Type B pancreatic cell (in vitro differentiated cells): ENCODE measurements at regions not wholly inside any gene's neighbourhood (a gene's known extent, or its start where the extent isn't known, plus 50 kb on each side); places are given as distances from the start of the nearest gene placed in this dataset.

ENCODE experiments used
- DNase-seq: peaks from one replicate; pipeline ENCODE4 v3.0.0; 2021; ENCODE audit warnings: mixed read lengths; ENCODE audit not compliant: unreplicated experiment; ENCODE audit errors: extremely low spot score
- H3K27ac Mint-ChIP-seq: 2 replicates; pipeline ENCODE4 v1.8.0; 2021; ENCODE audit warnings: mild to moderate bottlenecking, mixed read lengths
- H3K27me3 Mint-ChIP-seq: 2 replicates; pipeline ENCODE4 v1.8.0; 2021; ENCODE audit warnings: mixed read lengths
- H3K36me3 Mint-ChIP-seq: 2 replicates; pipeline ENCODE4 v1.8.0; 2021; ENCODE audit warnings: mixed read lengths
- H3K4me1 Mint-ChIP-seq: one replicate; pipeline ENCODE4 v1.8.0; 2021; ENCODE audit warnings: mixed read lengths; ENCODE audit not compliant: unreplicated experiment
- H3K4me3 Mint-ChIP-seq: 2 replicates; pipeline ENCODE4 v1.8.0; 2021; ENCODE audit warnings: mild to moderate bottlenecking, mixed read lengths
- H3K9me3 Mint-ChIP-seq: 2 replicates; pipeline ENCODE4 v1.8.0; 2021; ENCODE audit warnings: mixed read lengths
- TF ChIP-seq, protein P1 (sequence below): fragments of 200-600 bp; sonication (generic); conservative IDR thresholded peaks from 2 replicates; pipeline ENCODE4 v1.5.0; 2021; ENCODE audit warnings: antibody characterized with exemption, mild to moderate bottlenecking

DNA sequence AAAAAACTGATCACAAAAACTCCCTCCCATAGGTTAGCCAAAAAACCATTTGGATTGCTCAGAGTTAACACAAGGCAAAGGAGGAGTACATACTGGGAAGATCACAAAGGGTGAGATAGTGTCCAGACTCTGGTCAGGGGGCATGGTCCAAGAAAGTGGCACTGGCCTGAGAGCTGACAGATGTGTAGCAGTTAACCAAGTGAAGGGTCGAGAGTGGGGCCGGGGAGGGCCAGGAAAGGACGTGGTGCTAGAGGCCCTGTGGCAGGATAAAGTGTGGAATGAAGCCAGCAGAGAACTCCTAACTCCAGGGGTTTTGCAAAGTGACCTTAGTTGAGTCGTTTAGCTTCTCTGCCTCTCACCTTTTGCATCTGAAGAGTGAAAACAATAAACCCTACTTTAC, 290.5 kb downstream of the FOXA2 start:
- no peak overlapping the region for H3K27ac Mint-ChIP-seq
- TF ChIP-seq, protein P1, sequence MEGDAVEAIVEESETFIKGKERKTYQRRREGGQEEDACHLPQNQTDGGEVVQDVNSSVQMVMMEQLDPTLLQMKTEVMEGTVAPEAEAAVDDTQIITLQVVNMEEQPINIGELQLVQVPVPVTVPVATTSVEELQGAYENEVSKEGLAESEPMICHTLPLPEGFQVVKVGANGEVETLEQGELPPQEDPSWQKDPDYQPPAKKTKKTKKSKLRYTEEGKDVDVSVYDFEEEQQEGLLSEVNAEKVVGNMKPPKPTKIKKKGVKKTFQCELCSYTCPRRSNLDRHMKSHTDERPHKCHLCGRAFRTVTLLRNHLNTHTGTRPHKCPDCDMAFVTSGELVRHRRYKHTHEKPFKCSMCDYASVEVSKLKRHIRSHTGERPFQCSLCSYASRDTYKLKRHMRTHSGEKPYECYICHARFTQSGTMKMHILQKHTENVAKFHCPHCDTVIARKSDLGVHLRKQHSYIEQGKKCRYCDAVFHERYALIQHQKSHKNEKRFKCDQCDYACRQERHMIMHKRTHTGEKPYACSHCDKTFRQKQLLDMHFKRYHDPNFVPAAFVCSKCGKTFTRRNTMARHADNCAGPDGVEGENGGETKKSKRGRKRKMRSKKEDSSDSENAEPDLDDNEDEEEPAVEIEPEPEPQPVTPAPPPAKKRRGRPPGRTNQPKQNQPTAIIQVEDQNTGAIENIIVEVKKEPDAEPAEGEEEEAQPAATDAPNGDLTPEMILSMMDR = no peak
- peaks cover 46% of the 10 kb centered on the region for H3K27me3 Mint-ChIP-seq
- H3K9me3 Mint-ChIP-seq = peaks cover 7% of the 10 kb centered on the region
- no peak for DNase-seq
- no peak overlapping the region for H3K4me3 Mint-ChIP-seq
- no peaks in the 10 kb centered on the region for H3K4me1 Mint-ChIP-seq
- H3K36me3 Mint-ChIP-seq = no peaks in the 10 kb centered on the region

DNA sequence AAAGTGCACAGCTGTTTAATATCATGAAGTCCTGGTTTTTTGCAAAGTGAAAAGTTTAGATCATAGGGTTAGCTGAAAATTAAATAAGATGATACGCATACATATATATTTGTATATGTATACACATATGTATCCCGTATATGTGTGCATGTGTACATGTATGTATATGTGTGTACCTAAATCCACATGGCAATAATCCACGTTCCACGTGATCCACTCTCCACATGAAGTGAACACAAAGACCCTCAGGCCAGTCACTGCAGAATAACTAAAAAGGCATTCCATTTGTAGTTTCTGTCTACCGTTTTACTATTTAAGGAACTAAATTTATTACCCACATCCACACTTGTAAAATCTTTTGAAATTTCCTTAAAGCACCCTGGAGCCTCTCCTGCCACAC, 294.9 kb downstream of the FOXA2 start:
- DNase-seq = no peak
- Mint-ChIP-seq H3K27me3 (peaks cover 43% of the 10 kb centered on the region), H3K4me1 (no peaks in the 10 kb centered on the region), H3K9me3 (peaks cover 4% of the 10 kb centered on the region), H3K36me3 (no peaks in the 10 kb centered on the region), H3K4me3 (no peak overlapping the region), H3K27ac (peak overlapping the region; percentile 81)
- TF ChIP-seq, protein P1 = no peak

DNA sequence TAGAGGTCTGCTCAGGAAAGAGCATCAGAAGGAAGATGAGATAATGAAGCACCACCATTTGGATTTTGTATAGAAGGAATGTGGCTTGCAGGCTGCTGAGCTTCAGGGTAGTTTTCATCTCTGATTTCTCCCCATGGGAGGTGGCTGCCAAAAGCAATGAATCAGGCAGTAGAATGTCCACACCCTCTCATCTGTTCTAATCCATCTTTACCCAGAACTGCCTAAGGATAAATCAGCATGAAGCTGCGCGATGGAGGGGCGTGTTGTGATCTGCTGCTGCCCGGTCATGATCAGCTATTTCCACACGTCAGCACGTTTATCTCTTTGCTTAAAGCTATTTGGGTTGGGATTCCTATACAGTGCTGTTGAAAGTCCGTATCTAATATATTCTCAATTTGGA, 295.4 kb downstream of the FOXA2 start:
- no peak overlapping the region for H3K4me3 Mint-ChIP-seq
- peaks cover 44% of the 10 kb centered on the region for H3K27me3 Mint-ChIP-seq
- TF ChIP-seq, protein P1 = no peak
- no peaks in the 10 kb centered on the region for H3K36me3 Mint-ChIP-seq
- H3K9me3 Mint-ChIP-seq = peaks cover 4% of the 10 kb centered on the region
- H3K27ac Mint-ChIP-seq = peak overlapping the region; percentile 81
- no peak for DNase-seq
- no peaks in the 10 kb centered on the region for H3K4me1 Mint-ChIP-seq

DNA sequence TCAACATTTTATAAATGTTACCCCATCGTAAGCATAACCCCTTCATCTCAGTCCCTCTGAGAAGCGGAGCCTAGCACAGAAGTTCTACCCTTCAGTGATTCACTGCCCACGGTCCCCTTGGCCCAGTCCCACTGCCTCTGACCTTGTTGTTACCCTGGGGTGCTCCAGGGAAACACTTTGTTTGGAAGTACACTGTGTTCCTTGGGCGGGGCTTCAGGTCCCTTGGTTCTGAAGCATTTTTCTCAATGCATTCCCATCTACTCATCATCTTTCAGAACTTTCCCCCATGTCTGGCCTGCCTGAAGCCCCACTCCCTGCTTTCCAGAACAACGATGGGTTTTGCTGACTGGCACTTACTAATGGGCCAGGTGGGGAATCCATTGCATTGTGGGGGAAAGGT, 296.2 kb downstream of the FOXA2 start:
- H3K27me3 Mint-ChIP-seq = peaks cover 41% of the 10 kb centered on the region

DNA sequence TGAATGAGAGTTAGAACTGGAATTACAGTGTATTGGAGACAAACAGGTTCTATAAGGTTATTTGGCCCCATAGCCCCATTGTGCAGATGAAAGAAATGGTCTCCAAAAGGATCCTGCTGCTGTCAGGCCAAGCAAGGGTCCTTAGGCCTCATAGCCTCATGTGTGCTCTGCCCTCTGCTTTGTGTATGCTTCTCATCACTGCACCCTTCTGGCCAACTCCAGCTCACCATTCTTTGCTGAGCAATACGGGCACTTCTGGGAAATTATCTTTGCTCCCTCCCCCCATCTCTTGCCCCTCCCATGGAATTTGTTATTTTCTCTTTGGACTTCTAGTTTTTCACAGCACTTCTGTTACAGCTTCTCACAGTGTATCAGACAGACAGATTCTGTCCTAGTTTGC, 298.8 kb downstream of the FOXA2 start:
- H3K27me3 Mint-ChIP-seq = peaks cover 35% of the 10 kb centered on the region
- TF ChIP-seq, protein P1 = no peak
- H3K4me1 Mint-ChIP-seq = no peaks in the 10 kb centered on the region
- no peak overlapping the region for H3K27ac Mint-ChIP-seq
- no peaks in the 10 kb centered on the region for H3K36me3 Mint-ChIP-seq
- no peak overlapping the region for H3K4me3 Mint-ChIP-seq
- H3K9me3 Mint-ChIP-seq = peaks cover 4% of the 10 kb centered on the region
- no peak for DNase-seq

More for the DNA sequence above, 296.2 kb downstream of the FOXA2 start:
- H3K4me1 Mint-ChIP-seq = no peaks in the 10 kb centered on the region
- TF ChIP-seq, protein P1 = no peak
- no peak overlapping the region for H3K4me3 Mint-ChIP-seq
- no peak overlapping the region for H3K27ac Mint-ChIP-seq
- no peaks in the 10 kb centered on the region for H3K36me3 Mint-ChIP-seq
- DNase-seq = no peak
- peaks cover 4% of the 10 kb centered on the region for H3K9me3 Mint-ChIP-seq

DNA sequence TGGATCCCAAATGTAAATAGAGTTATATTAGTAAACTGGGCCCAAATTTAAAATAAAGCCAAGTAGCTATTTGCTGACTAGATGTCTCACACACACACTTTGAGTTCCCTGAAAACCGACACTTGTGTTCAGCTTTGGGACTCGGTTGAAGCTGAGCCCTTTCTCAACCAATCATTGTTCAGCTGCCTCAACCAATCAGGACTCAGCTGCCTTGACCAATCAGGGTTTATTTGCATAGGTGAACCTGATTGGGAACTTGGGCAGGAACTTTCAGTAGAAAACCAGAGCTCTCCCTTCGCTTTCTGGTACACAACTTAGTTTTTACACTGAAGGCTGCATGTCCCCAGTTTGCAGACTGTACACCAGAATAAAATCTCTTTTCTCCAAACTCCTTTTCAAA, 301.7 kb downstream of the FOXA2 start:
- TF ChIP-seq, protein P1 = no peak
- H3K4me1 Mint-ChIP-seq = no peaks in the 10 kb centered on the region
- no peak overlapping the region for H3K27ac Mint-ChIP-seq
- DNase-seq = no peak
- no peaks in the 10 kb centered on the region for H3K36me3 Mint-ChIP-seq
- H3K4me3 Mint-ChIP-seq = no peak overlapping the region
- peaks cover 18% of the 10 kb centered on the region for H3K27me3 Mint-ChIP-seq
- H3K9me3 Mint-ChIP-seq = peaks cover 4% of the 10 kb centered on the region
